GM19463 (cell line): ENCODE measurements at regions not wholly inside any gene's neighbourhood (a gene's known extent, or its start where the extent isn't known, plus 50 kb on each side); places are given as distances from the start of the nearest gene placed in this dataset.

Experiments
- ATAC-seq: cut with Tn5 transposase; IDR thresholded peaks from one replicate; pipeline ENCODE4 v1.9.1; 2021; ENCODE audit warnings: mild to moderate bottlenecking, moderate library complexity; ENCODE audit not compliant: unreplicated experiment

GRCh38 chr7:67805921-67806471 is 809.4 kb downstream of the TYW1 start:
- ATAC-seq, result no peak

- ATAC-seq, result no peak
These were observed 811.2 kb downstream of the TYW1 start for GRCh38 chr7:67807826-67808225.

GRCh38 chr7:67809586-67809985 is 813.0 kb downstream of the TYW1 start:
- no peak for ATAC-seq

DNA sequence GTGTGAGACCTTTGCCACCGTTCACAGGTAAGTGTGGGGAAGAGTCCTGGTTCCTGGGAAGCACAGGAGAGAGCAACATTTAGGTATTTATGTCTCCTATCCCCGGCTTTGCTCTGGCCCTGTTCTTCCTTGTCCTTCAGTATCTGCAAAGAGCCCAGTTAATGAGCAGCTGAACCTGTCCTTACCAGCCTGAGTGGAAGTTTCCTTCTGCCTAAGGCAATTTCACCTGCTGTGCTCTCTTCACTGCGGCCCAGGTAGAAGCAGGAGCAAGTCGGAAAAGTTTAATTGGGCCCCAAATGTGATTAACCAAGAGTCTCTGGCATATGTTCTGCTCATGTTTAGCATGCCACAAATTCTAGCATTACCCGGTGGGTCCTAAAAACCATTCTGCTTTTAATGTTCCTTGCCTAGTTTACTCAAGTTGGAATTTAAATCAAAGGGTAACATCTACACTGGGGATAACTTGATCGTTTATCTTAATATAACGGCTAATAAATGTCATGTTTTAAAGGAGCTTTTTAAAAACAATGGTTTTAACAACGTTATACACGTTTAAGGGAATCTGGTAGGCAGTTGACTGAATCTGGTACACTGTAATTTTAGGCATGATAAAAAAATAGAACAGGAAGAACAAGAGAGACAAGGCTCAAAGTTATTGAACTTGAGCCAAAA is 817.1 kb downstream of the TYW1 start:
- no peak for ATAC-seq

DNA sequence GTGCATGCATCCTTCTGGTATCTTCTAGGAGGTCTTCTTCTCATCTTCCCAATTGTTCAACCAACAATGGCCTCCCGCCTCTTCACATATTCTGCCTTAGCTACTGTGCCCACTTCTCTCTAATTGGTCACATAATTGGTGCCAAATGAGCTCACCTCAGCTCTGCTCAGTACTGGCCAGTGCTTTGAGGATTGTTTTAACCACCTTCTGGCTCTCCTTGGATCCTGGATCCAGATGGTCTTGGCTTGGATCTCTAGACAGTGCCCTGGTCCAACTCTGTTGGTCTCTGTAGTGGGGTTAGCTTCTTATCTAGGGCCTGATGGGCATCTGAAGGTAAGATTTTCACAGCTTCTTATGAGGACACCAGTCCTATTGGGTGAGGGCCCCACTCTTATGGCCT is 820.8 kb downstream of the TYW1 start:
- ATAC-seq, result no peak

GRCh38 chr7:67821116-67821515 is 824.5 kb downstream of the TYW1 start:
- no peak for ATAC-seq

- ATAC-seq, result no peak
These were observed 826.7 kb downstream of the TYW1 start for GRCh38 chr7:67823345-67823744.

- ATAC-seq, result no peak
These were observed 828.7 kb downstream of the TYW1 start for GRCh38 chr7:67825356-67825755.

DNA sequence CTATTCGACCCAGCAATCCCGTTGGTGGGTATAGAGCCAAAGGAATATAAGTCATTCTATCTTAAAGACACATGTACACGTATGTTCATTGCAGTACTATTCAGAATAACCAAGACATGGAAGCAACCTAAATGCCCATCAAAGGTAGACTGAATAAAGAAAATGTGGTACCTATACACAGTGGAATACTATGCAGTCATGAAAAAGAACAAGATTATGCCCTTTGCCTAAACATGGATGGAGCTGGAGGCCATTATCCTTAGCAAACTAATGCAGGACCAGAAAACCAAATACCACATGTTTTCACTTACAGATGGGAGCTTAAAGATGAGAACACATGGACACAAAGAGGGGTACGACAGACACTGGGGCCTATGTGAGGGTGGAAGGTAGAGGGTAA is 845.3 kb downstream of the TYW1 start:
- ATAC-seq, result no peak

DNA sequence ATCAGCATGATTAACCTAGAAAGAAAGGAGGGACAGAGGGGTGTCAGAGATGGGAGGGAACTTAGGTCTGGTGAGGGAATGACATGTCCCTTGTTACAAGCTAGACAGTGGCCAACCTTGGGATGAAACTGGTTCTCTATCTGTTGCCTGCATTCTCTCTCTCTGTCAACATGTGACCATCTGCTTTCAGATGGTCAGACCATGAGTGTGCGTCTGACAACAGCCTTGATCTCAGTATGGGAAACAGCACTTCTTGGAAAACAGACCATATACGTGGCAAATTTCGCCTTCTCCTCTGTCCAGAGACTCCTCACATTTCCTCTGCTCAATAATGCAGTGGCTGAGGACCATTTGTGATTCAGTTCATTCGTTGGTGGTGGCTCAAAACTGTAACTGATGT is 845.9 kb downstream of the TYW1 start:
- no peak for ATAC-seq

GRCh38 chr7:67843001-67843565 is 846.5 kb downstream of the TYW1 start:
- ATAC-seq, result no peak

DNA sequence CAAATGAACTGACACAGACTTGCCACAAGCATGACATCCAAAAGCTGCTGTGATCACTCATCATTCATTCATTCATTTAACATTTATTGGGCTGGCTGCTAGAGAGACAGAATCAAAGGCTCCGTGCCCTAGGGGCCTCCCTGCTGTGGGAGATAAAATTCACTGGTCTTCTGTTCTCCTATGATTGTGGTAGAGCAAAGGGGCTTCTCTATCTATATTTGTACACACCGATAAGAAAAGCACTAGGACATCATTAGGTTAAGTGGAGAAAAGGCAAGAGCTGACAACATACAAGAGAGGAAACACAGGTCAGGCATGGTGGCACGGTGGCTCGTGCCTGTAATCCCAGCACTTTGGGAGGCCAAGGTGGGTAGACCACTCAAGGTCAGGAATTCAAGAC is 847.0 kb downstream of the TYW1 start:
- ATAC-seq, result no peak

- ATAC-seq, result no peak
These were observed 850.6 kb downstream of the TYW1 start for GRCh38 chr7:67847092-67847787.

GRCh38 chr7:67854221-67855178 is 857.9 kb downstream of the TYW1 start:
- ATAC-seq, result no peak

- ATAC-seq, result no peak
These were observed 858.7 kb downstream of the TYW1 start for GRCh38 chr7:67855322-67855721.

- ATAC-seq, result no peak
These were observed 859.4 kb downstream of the TYW1 start for GRCh38 chr7:67856046-67856445.

GRCh38 chr7:67857698-67858097 is 861.1 kb downstream of the TYW1 start:
- ATAC-seq, result no peak

GRCh38 chr7:67858931-67859330 is 862.3 kb downstream of the TYW1 start:
- no peak for ATAC-seq

GRCh38 chr7:67863911-67864310 is 867.3 kb downstream of the TYW1 start:
- ATAC-seq, result no peak

DNA sequence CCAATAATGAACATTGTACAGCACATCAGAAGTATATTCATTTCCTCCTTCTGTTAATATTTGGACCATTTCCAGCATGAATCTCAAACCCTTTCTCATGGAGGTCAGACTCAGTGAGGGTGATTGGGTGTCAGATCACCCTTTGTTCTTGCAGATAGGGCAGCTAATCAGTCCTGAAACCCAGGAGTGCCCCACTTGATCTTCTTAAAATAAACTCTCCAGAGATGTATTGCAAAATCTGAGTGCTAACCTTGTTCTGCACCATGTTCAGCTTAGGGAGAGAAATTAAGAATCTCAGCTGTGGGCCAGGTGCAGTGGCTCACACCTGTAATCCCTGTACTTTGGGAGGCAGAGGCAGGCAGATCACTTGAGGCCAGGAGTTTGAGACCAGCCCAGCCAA is 869.4 kb downstream of the TYW1 start:
- no peak for ATAC-seq

- no peak for ATAC-seq
These were observed 870.2 kb downstream of the TYW1 start for GRCh38 chr7:67866812-67867211.
